ENCODE measurements at regions not wholly inside any gene's neighbourhood (a gene's known extent, or its start where the extent isn't known, plus 50 kb on each side); places are given as distances from the start of the nearest gene placed in this dataset.

DNA sequence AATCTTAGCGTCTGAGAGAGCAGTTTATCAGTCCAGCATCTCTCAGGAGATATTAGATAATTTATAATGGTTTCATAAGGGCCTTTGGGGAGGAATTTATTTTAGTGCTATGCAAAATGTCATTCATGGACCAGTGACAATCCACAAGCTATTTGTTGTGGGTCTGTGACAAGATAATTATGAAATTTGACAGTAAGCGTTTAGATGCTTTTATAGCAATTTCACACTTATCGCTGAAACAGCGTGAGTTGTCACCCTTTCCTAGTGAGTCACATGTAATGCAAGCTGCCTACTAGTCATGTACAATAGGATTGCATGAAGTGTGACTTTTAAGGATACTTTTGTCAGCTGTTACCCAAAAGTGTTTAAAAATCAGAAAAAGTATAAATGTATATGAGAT, 315.6 kb upstream of the THBS1 start:
- Histone ChIP-seq H3K27ac (ENCODE audit: low read depth, low read length) (no peak overlapping the region), H3K4me3 (ENCODE audit: low read depth in 1 of 2, low read length in 2 of 2) (no peak overlapping the region), H3K9ac (ENCODE audit: low read length) (no peak overlapping the region), H3K27me3 (ENCODE audit: control insufficient read depth in 1 of 2, insufficient read depth in 2 of 2, low read length in 2 of 2) (no peaks in the 10 kb centered on the region), H3K36me3 (ENCODE audit: insufficient read depth, low read length) (no peaks in the 10 kb centered on the region), H3K4me1 (ENCODE audit: insufficient read depth, low read length) (no peaks in the 10 kb centered on the region), H3K9me3 (ENCODE audit: low read length) (no peaks in the 10 kb centered on the region)

DNA sequence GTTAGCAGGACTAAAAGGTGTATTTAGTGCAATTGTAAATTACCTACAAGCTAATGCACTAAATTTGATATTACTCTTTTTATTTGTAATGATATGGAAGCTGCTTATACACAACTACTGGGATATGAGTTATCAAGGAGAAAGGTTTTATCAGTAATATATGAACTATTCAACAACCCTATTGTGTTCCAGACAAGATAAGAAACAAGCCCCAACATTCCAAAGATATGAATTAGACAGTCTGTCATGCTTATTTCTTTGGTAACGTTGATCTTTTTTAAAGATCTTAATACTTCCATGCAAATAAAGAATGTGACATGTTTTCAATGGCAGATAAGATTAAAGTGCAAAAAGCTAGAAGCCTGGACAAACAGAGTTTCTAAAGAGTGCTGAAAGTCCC, 314.0 kb upstream of the THBS1 start:
- Histone ChIP-seq H3K27me3 (ENCODE audit: control insufficient read depth in 1 of 2, insufficient read depth in 2 of 2, low read length in 2 of 2) (no peaks in the 10 kb centered on the region), H3K9ac (ENCODE audit: low read length) (no peak overlapping the region), H3K36me3 (ENCODE audit: insufficient read depth, low read length) (no peaks in the 10 kb centered on the region), H3K4me1 (ENCODE audit: insufficient read depth, low read length) (no peaks in the 10 kb centered on the region), H3K9me3 (ENCODE audit: low read length) (no peaks in the 10 kb centered on the region), H3K4me3 (ENCODE audit: low read depth in 1 of 2, low read length in 2 of 2) (no peak overlapping the region), H3K27ac (ENCODE audit: low read depth, low read length) (no peak overlapping the region)

GRCh38 chr15:39267685-39268084, 313.2 kb upstream of the THBS1 start:
- Histone ChIP-seq H3K9me3 (ENCODE audit: low read length) (no peaks in the 10 kb centered on the region), H3K4me3 (ENCODE audit: low read depth in 1 of 2, low read length in 2 of 2) (no peak overlapping the region), H3K27me3 (ENCODE audit: control insufficient read depth in 1 of 2, insufficient read depth in 2 of 2, low read length in 2 of 2) (no peaks in the 10 kb centered on the region), H3K9ac (ENCODE audit: low read length) (no peak overlapping the region), H3K27ac (ENCODE audit: low read depth, low read length) (no peak overlapping the region), H3K36me3 (ENCODE audit: insufficient read depth, low read length) (no peaks in the 10 kb centered on the region), H3K4me1 (ENCODE audit: insufficient read depth, low read length) (no peaks in the 10 kb centered on the region)

GRCh38 chr15:39269352-39269751, 311.5 kb upstream of the THBS1 start:
- peaks cover 7% of the 10 kb centered on the region for H3K4me1 ChIP-seq (ENCODE audit: insufficient read depth, low read length)
- no peak overlapping the region for H3K4me3 ChIP-seq (ENCODE audit: low read depth in 1 of 2, low read length in 2 of 2)

GRCh38 chr15:39269821-39270220, 311.1 kb upstream of the THBS1 start:
- Histone ChIP-seq H3K9ac (ENCODE audit: low read length) (no peak overlapping the region), H3K27ac (ENCODE audit: low read depth, low read length) (no peak overlapping the region), H3K9me3 (ENCODE audit: low read length) (no peaks in the 10 kb centered on the region), H3K27me3 (ENCODE audit: control insufficient read depth in 1 of 2, insufficient read depth in 2 of 2, low read length in 2 of 2) (no peaks in the 10 kb centered on the region), H3K4me3 (ENCODE audit: low read depth in 1 of 2, low read length in 2 of 2) (no peak overlapping the region), H3K36me3 (ENCODE audit: insufficient read depth, low read length) (no peaks in the 10 kb centered on the region), H3K4me1 (ENCODE audit: insufficient read depth, low read length) (peaks cover 7% of the 10 kb centered on the region)

More at GRCh38 chr15:39269352-39269751, 311.5 kb upstream of the THBS1 start:
- Histone ChIP-seq H3K36me3 (ENCODE audit: insufficient read depth, low read length) (no peaks in the 10 kb centered on the region), H3K27ac (ENCODE audit: low read depth, low read length) (no peak overlapping the region), H3K9ac (ENCODE audit: low read length) (no peak overlapping the region), H3K9me3 (ENCODE audit: low read length) (no peaks in the 10 kb centered on the region), H3K27me3 (ENCODE audit: control insufficient read depth in 1 of 2, insufficient read depth in 2 of 2, low read length in 2 of 2) (no peaks in the 10 kb centered on the region)

GRCh38 chr15:39270221-39270855, 310.5 kb upstream of the THBS1 start:
- Histone ChIP-seq H3K9me3 (ENCODE audit: low read length) (no peaks in the 10 kb centered on the region), H3K27ac (ENCODE audit: low read depth, low read length) (no peak overlapping the region)

DNA sequence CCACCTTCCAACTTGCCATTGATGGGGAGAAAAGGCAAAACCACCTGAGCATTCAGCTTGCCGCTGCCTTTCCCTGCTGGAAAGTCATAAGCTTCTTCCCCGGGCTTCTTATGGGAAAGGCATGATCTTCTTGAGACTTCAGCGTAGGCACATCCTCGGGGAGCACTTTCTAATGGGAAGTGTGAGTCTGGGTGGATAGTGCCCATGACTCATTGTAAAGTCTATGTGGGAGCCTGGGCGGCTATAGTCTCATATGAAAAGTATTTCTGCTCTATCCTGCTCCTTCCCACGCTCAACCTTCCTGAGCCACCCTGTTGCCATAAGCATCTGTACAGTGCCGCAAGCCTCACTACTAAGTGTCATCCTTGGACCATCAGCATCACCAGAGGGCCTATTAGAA, 309.9 kb upstream of the THBS1 start:
- no peak overlapping the region for H3K4me3 ChIP-seq (ENCODE audit: low read depth in 1 of 2, low read length in 2 of 2)
- H3K27ac ChIP-seq (ENCODE audit: low read depth, low read length), result no peak overlapping the region
- peaks cover 7% of the 10 kb centered on the region for H3K4me1 ChIP-seq (ENCODE audit: insufficient read depth, low read length)
- no peaks in the 10 kb centered on the region for H3K36me3 ChIP-seq (ENCODE audit: insufficient read depth, low read length)
- no peaks in the 10 kb centered on the region for H3K27me3 ChIP-seq (ENCODE audit: control insufficient read depth in 1 of 2, insufficient read depth in 2 of 2, low read length in 2 of 2)
- no peaks in the 10 kb centered on the region for H3K9me3 ChIP-seq (ENCODE audit: low read length)
- H3K9ac ChIP-seq (ENCODE audit: low read length), result no peak overlapping the region

More at GRCh38 chr15:39270221-39270855, 310.5 kb upstream of the THBS1 start:
- Histone ChIP-seq H3K9ac (ENCODE audit: low read length) (no peak overlapping the region), H3K4me3 (ENCODE audit: low read depth in 1 of 2, low read length in 2 of 2) (no peak overlapping the region), H3K36me3 (ENCODE audit: insufficient read depth, low read length) (no peaks in the 10 kb centered on the region), H3K4me1 (ENCODE audit: insufficient read depth, low read length) (peaks cover 7% of the 10 kb centered on the region), H3K27me3 (ENCODE audit: control insufficient read depth in 1 of 2, insufficient read depth in 2 of 2, low read length in 2 of 2) (no peaks in the 10 kb centered on the region)

DNA sequence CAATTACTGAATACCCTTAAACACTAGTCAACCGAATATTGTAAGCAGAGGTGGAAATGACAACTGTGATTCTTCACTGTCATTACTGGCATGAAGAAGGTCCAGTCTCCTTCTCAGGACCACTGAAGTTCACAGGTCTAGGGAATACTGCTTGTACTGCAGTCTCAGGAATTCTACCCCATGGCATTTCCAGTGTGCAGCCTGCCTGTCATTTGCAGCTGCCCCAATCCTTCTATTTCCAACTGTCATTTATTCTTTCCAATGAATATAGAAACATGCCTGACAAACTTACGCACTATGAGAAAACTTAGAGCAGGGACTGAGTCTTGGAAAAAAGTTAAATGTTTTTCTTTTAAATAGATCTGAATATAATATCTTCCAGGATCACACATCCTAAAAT, 308.0 kb upstream of the THBS1 start:
- Histone ChIP-seq H3K4me3 (ENCODE audit: low read depth in 1 of 2, low read length in 2 of 2) (no peak overlapping the region), H3K36me3 (ENCODE audit: insufficient read depth, low read length) (no peaks in the 10 kb centered on the region), H3K9ac (ENCODE audit: low read length) (no peak overlapping the region), H3K27me3 (ENCODE audit: control insufficient read depth in 1 of 2, insufficient read depth in 2 of 2, low read length in 2 of 2) (no peaks in the 10 kb centered on the region), H3K4me1 (ENCODE audit: insufficient read depth, low read length) (peaks cover 7% of the 10 kb centered on the region), H3K27ac (ENCODE audit: low read depth, low read length) (no peak overlapping the region), H3K9me3 (ENCODE audit: low read length) (no peaks in the 10 kb centered on the region)

DNA sequence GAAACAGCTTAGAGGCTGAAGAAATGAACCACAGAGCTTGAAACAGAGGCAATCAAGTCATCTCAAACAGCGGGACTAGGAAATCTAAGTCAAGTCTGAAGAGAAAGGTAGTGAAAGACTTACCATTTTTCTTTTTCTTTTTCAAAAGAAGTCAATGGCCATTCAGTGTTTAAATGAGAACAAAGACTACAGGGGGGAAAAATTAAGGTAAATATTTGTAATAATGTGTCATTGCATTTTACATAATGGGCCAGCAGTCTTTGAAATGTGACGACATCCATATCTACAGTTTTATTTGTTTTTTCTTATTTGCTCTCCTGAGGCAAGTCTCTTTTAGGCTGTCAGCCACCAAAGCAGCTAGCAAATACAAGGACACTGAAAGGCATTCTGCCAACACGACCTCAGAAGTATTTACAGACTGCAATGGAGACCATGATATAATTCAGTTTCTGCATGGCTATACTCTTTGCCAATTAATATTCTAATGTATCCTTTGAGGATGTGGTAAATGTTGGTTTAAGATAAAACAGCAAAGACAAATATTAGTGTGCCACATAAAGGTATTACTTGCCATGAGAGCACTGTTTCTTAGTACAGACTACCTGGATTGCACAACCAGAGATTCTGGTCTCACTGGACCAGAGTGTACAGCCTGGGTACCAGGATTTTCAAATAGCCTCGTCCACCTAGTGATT, 307.0 kb upstream of the THBS1 start:
- peaks cover 7% of the 10 kb centered on the region for H3K4me1 ChIP-seq (ENCODE audit: insufficient read depth, low read length)

DNA sequence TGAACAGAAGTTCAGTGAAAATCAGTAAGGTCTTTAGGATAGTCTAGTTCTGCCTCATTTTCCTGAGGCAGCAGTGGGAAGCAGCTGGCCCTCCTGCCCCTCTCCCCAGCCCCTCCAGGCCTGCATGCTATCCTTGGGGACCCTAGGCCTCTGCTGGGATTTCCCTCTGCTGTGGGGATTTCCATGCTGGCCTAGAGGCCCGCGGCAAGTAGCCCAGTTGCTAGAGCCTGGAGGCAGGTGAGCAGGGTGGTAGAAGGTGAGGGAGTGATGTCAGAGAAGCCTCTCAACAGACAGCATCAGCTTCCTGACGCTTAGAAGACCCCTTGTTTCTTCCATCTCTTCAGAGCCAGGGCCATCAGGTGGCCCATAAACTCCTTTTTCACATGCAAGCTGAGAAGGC, 305.8 kb upstream of the THBS1 start:
- H3K9me3 ChIP-seq (ENCODE audit: low read length), result no peaks in the 10 kb centered on the region
- H3K4me1 ChIP-seq (ENCODE audit: insufficient read depth, low read length), result peaks cover 7% of the 10 kb centered on the region
- no peaks in the 10 kb centered on the region for H3K36me3 ChIP-seq (ENCODE audit: insufficient read depth, low read length)

More for the DNA sequence above, 307.0 kb upstream of the THBS1 start:
- no peak overlapping the region for H3K9ac ChIP-seq (ENCODE audit: low read length)
- H3K4me3 ChIP-seq (ENCODE audit: low read depth in 1 of 2, low read length in 2 of 2), result no peak overlapping the region
- H3K36me3 ChIP-seq (ENCODE audit: insufficient read depth, low read length), result no peaks in the 10 kb centered on the region
- no peak overlapping the region for H3K27ac ChIP-seq (ENCODE audit: low read depth, low read length)
- no peaks in the 10 kb centered on the region for H3K27me3 ChIP-seq (ENCODE audit: control insufficient read depth in 1 of 2, insufficient read depth in 2 of 2, low read length in 2 of 2)
- H3K9me3 ChIP-seq (ENCODE audit: low read length), result no peaks in the 10 kb centered on the region

GRCh38 chr15:39279311-39279710, 301.6 kb upstream of the THBS1 start:
- Histone ChIP-seq H3K36me3 (ENCODE audit: insufficient read depth, low read length) (no peaks in the 10 kb centered on the region), H3K27me3 (ENCODE audit: control insufficient read depth in 1 of 2, insufficient read depth in 2 of 2, low read length in 2 of 2) (no peaks in the 10 kb centered on the region), H3K4me3 (ENCODE audit: low read depth in 1 of 2, low read length in 2 of 2) (no peak overlapping the region), H3K4me1 (ENCODE audit: insufficient read depth, low read length) (no peaks in the 10 kb centered on the region), H3K9me3 (ENCODE audit: low read length) (no peaks in the 10 kb centered on the region), H3K9ac (ENCODE audit: low read length) (no peak overlapping the region), H3K27ac (ENCODE audit: low read depth, low read length) (no peak overlapping the region)

More for the DNA sequence above, 305.8 kb upstream of the THBS1 start:
- H3K4me3 ChIP-seq (ENCODE audit: low read depth in 1 of 2, low read length in 2 of 2), result no peak overlapping the region
- H3K9ac ChIP-seq (ENCODE audit: low read length), result no peak overlapping the region
- H3K27ac ChIP-seq (ENCODE audit: low read depth, low read length), result no peak overlapping the region
- H3K27me3 ChIP-seq (ENCODE audit: control insufficient read depth in 1 of 2, insufficient read depth in 2 of 2, low read length in 2 of 2), result no peaks in the 10 kb centered on the region

- Histone ChIP-seq H3K4me3 (ENCODE audit: low read depth in 1 of 2, low read length in 2 of 2) (no peak overlapping the region), H3K9ac (ENCODE audit: low read length) (no peak overlapping the region), H3K4me1 (ENCODE audit: insufficient read depth, low read length) (no peaks in the 10 kb centered on the region), H3K27me3 (ENCODE audit: control insufficient read depth in 1 of 2, insufficient read depth in 2 of 2, low read length in 2 of 2) (no peaks in the 10 kb centered on the region), H3K36me3 (ENCODE audit: insufficient read depth, low read length) (no peaks in the 10 kb centered on the region), H3K27ac (ENCODE audit: low read depth, low read length) (no peak overlapping the region), H3K9me3 (ENCODE audit: low read length) (no peaks in the 10 kb centered on the region)
Observed at GRCh38 chr15:39281094-39281493, 299.8 kb upstream of the THBS1 start.
